GM12878 (cell line): ENCODE measurements at regions not wholly inside any gene's neighbourhood (a gene's known extent, or its start where the extent isn't known, plus 50 kb on each side); places are given as distances from the start of the nearest gene placed in this dataset.

Experiments used
- BHLHE40 ChIP-seq, 2 experiments: fragments of 450-650 bp in 1 of 2; IDR thresholded peaks; 2 replicates each; pipeline ENCODE4 v1.6.1; 2011 to 2017; ENCODE audit warnings: low read depth in 2 of 2, borderline replicate concordance in 1 of 2, improper control_type of control experiment in 1 of 2, low read length in 1 of 2, mild to moderate bottlenecking in 1 of 2
- CEBPZ ChIP-seq: fragments of 150-350 bp; IDR thresholded peaks from 2 replicates; pipeline ENCODE4 v1.6.1; 2016; ENCODE audit warnings: low read depth, low read length
- FOXM1 ChIP-seq: IDR thresholded peaks from 2 replicates; pipeline ENCODE4 v1.6.1; 2012; ENCODE audit warnings: low read depth, mild to moderate bottlenecking, inconsistent platforms, low read length, moderate library complexity
- MAX ChIP-seq: IDR thresholded peaks from 2 replicates; pipeline ENCODE4 v1.6.1; 2012; ENCODE audit warnings: low read depth, low read length, improper control_type of control experiment
- POLR2AphosphoS5 ChIP-seq: IDR thresholded peaks from 2 replicates; pipeline ENCODE4 v1.6.1; 2011; ENCODE audit warnings: mild to moderate bottlenecking, low read length, inconsistent platforms
- TAF1 ChIP-seq: IDR thresholded peaks from 2 replicates; pipeline ENCODE4 v1.6.1; 2011; ENCODE audit warnings: mild to moderate bottlenecking, low read depth, low read length, borderline replicate concordance
- ZNF384 ChIP-seq: IDR thresholded peaks from 2 replicates; pipeline ENCODE4 v1.6.1; 2012; ENCODE audit warnings: low read depth, mild to moderate bottlenecking, low read length, improper control_type of control experiment, borderline replicate concordance

DNA sequence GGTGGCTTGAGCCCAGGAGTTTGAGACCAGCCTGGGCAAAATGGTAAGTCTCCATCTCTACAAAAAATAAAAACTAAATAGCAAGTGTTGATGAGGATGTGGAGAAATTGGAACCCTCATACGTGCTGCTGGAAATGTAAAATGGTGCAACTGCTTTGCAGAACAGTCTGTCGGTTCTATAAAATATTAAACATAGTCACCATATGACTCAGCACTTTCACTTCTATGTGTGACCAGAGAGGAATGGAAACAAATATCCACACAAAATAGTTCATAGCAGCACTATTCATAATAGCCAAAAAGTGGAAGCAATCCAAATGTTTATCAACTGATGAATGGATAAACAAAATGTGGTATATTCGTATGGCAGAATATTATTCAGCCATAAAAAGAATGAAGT lies 60.8 kb upstream of the FMR1 start:
- no peak for TF ChIP-seq FOXM1
- no peak for TF ChIP-seq BHLHE40 (IDR thresholded peaks at IDR 0.05; ENCODE audit: borderline replicate concordance in 1 of 2, low read depth in 2 of 2, low read length in 1 of 2)
- TF ChIP-seq CEBPZ, result no peak
- TF ChIP-seq TAF1, result no peak
- no peak for TF ChIP-seq POLR2AphosphoS5
- TF ChIP-seq MAX, result no peak
- no peak for TF ChIP-seq ZNF384
